ENCODE measurements at regions not wholly inside any gene's neighbourhood (a gene's known extent, or its start where the extent isn't known, plus 50 kb on each side); places are given as distances from the start of the nearest gene placed in this dataset.

DNA sequence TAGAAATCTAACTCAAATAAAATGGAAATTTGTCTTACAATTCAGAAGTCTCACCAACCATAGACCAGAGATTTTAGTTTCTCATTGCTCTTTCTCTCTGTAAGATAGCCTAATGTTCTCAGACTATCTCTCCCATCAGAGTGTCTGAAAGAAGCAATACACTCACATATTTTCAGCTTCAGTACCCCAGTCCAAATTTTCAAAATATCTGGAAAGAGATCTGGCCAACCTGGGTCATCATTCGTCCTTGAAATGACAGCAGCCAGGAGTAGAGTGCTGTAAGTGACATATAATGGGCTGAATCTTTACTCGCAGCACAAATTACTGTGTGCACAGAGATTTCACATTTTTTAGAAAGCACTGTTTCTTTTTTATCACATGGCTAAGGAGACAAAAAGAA, 313.3 kb upstream of the PRR16 start:
- intact Hi-C loops (cut with DNase I) = no loop called here

DNA sequence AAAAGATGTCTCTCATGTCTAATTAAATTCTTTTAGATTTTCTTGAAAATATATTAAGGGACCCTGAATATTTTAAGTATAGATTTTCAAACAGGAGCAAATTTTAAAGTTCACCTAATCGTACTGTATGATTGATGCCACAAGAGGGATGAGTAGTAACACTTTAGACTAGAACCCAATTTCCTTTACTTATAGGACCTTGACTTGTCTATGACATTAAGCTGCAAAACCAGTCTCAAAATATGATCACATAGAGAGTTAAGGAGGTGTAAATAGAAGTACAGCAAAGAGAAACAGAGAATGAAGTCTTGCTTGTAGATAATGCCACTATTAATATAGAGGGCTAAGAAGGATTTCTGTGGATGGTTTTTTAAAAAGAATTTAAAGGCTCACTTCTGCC, 312.9 kb upstream of the PRR16 start:
- Histone ChIP-seq H3K27me3 (no peaks in the 10 kb centered on the region), H3K4me1 (no peaks in the 10 kb centered on the region), H3K27ac (no peak overlapping the region), H3K9me3 (no peaks in the 10 kb centered on the region), H3K36me3 (no peaks in the 10 kb centered on the region), H3K4me3 (no peak overlapping the region)
- TF ChIP-seq, protein P1, sequence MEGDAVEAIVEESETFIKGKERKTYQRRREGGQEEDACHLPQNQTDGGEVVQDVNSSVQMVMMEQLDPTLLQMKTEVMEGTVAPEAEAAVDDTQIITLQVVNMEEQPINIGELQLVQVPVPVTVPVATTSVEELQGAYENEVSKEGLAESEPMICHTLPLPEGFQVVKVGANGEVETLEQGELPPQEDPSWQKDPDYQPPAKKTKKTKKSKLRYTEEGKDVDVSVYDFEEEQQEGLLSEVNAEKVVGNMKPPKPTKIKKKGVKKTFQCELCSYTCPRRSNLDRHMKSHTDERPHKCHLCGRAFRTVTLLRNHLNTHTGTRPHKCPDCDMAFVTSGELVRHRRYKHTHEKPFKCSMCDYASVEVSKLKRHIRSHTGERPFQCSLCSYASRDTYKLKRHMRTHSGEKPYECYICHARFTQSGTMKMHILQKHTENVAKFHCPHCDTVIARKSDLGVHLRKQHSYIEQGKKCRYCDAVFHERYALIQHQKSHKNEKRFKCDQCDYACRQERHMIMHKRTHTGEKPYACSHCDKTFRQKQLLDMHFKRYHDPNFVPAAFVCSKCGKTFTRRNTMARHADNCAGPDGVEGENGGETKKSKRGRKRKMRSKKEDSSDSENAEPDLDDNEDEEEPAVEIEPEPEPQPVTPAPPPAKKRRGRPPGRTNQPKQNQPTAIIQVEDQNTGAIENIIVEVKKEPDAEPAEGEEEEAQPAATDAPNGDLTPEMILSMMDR (IDR thresholded peaks at IDR 0.05) = no peak
- intact Hi-C loops (cut with DNase I) = no loop called here
- DNase-seq (ENCODE audit: low spot score in 2 of 2) = no peak

More for the DNA sequence above, 313.3 kb upstream of the PRR16 start:
- Histone ChIP-seq H3K4me3 (no peak overlapping the region), H3K9me3 (no peaks in the 10 kb centered on the region), H3K4me1 (no peaks in the 10 kb centered on the region), H3K27me3 (no peaks in the 10 kb centered on the region), H3K36me3 (no peaks in the 10 kb centered on the region), H3K27ac (no peak overlapping the region)
- DNase-seq (ENCODE audit: low spot score in 2 of 2) = no peak
- TF ChIP-seq, protein P1 (IDR thresholded peaks at IDR 0.05) = no peak

DNA sequence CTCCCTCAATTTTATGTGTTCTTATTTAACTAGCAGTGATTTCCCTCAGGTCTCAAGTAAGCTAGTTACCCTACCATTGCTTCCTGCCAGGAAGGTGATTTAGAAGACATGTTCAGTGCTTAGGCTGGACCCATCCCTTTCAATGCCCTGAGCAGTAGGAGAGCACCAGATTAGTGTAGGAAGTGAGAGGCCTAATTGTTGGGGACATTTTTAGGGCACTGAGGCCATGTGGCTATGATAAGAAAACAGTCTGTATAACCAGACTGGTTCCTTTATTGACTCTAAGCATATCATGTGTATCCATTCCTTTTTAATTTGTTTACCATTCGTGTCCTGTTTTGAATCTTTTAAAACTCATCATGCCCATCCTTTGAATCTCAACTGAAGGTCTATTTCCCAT, 312.3 kb upstream of the PRR16 start:
- TF ChIP-seq, protein P1 (IDR thresholded peaks at IDR 0.05) = no peak
- no peaks in the 10 kb centered on the region for H3K4me1 ChIP-seq
- DNase-seq (ENCODE audit: low spot score in 2 of 2) = no peak
- H3K27me3 ChIP-seq = no peaks in the 10 kb centered on the region
- no peaks in the 10 kb centered on the region for H3K36me3 ChIP-seq
- no peaks in the 10 kb centered on the region for H3K9me3 ChIP-seq
- no peak overlapping the region for H3K4me3 ChIP-seq
- intact Hi-C loops (cut with DNase I) = no loop called here
- H3K27ac ChIP-seq = no peak overlapping the region

GRCh38 chr5:120152472-120152871, 311.6 kb upstream of the PRR16 start:
- Histone ChIP-seq H3K9me3 (no peaks in the 10 kb centered on the region), H3K27ac (no peak overlapping the region), H3K36me3 (no peaks in the 10 kb centered on the region), H3K4me3 (no peak overlapping the region), H3K4me1 (no peaks in the 10 kb centered on the region), H3K27me3 (no peaks in the 10 kb centered on the region)
- intact Hi-C loops (cut with DNase I) = no loop called here
- no peak for DNase-seq (ENCODE audit: low spot score in 2 of 2)
- TF ChIP-seq, protein P1 (IDR thresholded peaks at IDR 0.05) = no peak

DNA sequence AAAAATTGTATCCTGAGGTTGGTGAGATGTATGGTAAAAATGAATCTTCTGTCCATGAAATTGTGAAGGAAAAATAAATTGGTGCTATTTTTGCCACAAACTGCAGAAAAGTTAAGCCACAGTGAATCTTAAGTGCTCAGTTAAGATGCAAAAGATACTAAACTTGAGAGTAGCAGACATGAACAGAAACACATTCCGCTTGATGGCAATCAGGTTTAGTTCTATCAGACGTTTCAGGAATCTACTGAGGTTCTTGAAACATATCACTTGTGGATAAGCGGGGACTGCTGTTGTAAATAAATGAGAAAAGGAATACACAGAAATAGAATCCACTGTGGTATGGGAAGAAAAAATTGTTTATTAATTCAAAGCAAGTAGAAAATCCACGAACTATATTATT, 311.2 kb upstream of the PRR16 start:
- intact Hi-C loops (cut with DNase I) = no loop called here
- DNase-seq (ENCODE audit: low spot score in 2 of 2) = no peak
- TF ChIP-seq, protein P1 (IDR thresholded peaks at IDR 0.05) = no peak
- H3K27me3 ChIP-seq = no peaks in the 10 kb centered on the region
- no peak overlapping the region for H3K27ac ChIP-seq
- H3K9me3 ChIP-seq = no peaks in the 10 kb centered on the region
- no peak overlapping the region for H3K4me3 ChIP-seq
- H3K36me3 ChIP-seq = no peaks in the 10 kb centered on the region
- no peaks in the 10 kb centered on the region for H3K4me1 ChIP-seq

DNA sequence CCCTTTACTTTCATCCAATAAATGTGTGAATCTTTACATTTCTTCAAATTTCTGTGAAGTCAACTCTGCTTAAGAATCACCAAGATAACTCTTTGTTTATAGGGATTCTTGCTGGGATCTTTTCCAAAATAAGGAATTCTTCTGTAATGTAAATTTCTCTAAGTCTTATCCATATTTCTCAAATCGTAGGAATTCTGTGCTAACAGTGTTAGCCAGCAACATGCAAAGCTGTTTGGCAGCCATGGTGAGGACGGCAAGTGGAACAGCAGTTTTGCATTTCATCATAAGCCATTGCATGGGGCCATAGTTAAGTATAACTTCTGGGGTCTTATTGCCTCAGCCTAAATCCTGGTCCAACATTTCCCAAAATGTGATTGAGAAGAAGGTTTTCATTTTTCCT, 310.5 kb upstream of the PRR16 start:
- H3K4me1 ChIP-seq = no peaks in the 10 kb centered on the region
- TF ChIP-seq, protein P1 (IDR thresholded peaks at IDR 0.05) = no peak
- no peaks in the 10 kb centered on the region for H3K9me3 ChIP-seq
- no peak overlapping the region for H3K4me3 ChIP-seq
- intact Hi-C loops (cut with DNase I) = no loop called here
- DNase-seq (ENCODE audit: low spot score in 2 of 2) = no peak
- H3K27ac ChIP-seq = no peak overlapping the region
- H3K36me3 ChIP-seq = no peaks in the 10 kb centered on the region
- H3K27me3 ChIP-seq = no peaks in the 10 kb centered on the region
